ENCODE measurements at regions not wholly inside any gene's neighbourhood (a gene's known extent, or its start where the extent isn't known, plus 50 kb on each side); places are given as distances from the start of the nearest gene placed in this dataset.

GRCh38 chr10:30738416-30738815, 108.9 kb upstream of the LYZL2 start:
- H3K4me3 ChIP-seq (replicated peaks; ENCODE audit: low read depth, low read length): no peak overlapping the region
- TF ChIP-seq CTCF (IDR thresholded peaks at IDR 0.05; ENCODE audit: low read length, missing control alignments): no peak
- DNase-seq (ENCODE audit: low read depth): no peak

DNA sequence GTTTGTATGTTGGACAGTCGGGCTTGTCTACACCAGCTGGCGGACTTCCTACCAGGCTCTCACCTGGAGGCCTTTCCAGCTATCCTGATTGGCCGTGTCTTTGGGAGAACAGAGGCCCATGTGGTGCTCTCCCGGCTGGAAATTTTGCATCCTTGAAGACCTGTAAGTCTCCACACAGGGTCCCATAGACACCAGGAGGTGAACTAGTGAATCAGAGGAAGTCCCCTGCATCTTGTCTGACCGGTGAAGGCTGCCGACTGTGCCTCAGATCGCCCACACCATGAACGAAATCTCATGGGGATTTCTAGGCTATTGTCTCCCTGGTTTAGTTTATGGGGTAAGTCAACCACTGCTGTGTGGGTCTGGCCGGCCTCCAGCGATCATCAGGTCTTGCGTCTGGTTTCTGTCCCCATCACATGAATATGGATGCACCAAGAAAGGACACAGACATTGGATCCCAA, 108.4 kb upstream of the LYZL2 start:
- TF ChIP-seq CTCF (IDR thresholded peaks at IDR 0.05; ENCODE audit: low read length, missing control alignments): no peak
- DNase-seq (ENCODE audit: low read depth): no peak
- no peak overlapping the region for H3K4me3 ChIP-seq (replicated peaks; ENCODE audit: low read depth, low read length)

DNA sequence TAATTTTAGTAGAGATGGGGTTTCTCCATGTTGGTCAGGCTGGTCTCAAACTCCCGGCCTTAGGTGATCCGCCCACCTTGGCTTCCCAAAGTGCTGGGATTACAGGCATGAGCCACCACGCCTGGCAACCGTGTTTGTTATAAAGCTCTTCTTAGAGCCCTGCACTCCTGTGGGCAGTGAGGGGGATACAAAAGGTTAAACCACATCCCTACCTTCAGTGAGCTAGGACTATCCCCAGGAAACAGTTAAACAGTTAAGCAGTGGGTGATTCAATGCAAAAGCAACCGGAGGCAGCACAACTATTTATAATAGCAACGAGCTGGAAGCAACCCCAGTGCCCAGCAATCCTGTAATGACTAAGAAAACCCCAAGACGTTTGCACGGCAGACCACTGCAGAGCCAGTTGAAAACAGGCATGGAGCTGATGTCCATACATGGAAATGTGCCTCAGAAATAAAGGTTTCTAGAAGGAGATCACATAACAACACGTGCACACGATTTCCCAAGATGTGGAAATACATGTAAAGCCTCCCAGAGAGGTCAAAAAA, 107.2 kb upstream of the LYZL2 start:
- peak; percentile 99 for DNase-seq (ENCODE audit: low read depth)
- no peak for TF ChIP-seq CTCF (IDR thresholded peaks at IDR 0.05; ENCODE audit: low read length, missing control alignments)
- H3K4me3 ChIP-seq (replicated peaks; ENCODE audit: low read depth, low read length): no peak overlapping the region

GRCh38 chr10:30734901-30735300, 105.3 kb upstream of the LYZL2 start:
- DNase-seq (ENCODE audit: low read depth): no peak
- no peak for TF ChIP-seq CTCF (IDR thresholded peaks at IDR 0.05; ENCODE audit: low read length, missing control alignments)
- no peak overlapping the region for H3K4me3 ChIP-seq (replicated peaks; ENCODE audit: low read depth, low read length)

- TF ChIP-seq CTCF (IDR thresholded peaks at IDR 0.05; ENCODE audit: low read length, missing control alignments): no peak
- H3K4me3 ChIP-seq (replicated peaks; ENCODE audit: low read depth, low read length): no peak overlapping the region
- DNase-seq (ENCODE audit: low read depth): no peak
These were observed 103.1 kb upstream of the LYZL2 start for GRCh38 chr10:30732671-30733070.

DNA sequence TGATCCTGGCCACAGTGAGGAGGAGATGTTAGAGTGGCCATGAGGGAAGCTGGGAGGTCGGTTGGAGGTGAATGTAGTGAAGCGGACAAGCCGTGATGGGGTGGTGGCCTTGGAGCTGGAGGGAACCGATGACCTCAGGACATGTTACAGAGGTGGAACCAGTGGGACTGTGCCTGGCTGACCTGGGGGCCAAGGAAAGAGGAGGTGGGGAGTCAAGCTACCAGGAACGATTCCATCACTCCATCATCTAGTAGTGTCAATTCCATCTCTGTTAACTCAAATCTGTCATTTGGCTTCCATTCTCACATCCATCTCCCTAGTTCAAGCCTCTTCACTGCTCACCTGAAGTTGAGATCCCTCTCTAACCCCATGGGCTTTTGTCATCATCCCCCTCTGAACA, 102.4 kb upstream of the LYZL2 start:
- DNase-seq (ENCODE audit: low read depth): no peak
- no peak for TF ChIP-seq CTCF (IDR thresholded peaks at IDR 0.05; ENCODE audit: low read length, missing control alignments)
- no peak overlapping the region for H3K4me3 ChIP-seq (replicated peaks; ENCODE audit: low read depth, low read length)

- DNase-seq (ENCODE audit: low read depth): no peak
- TF ChIP-seq CTCF (IDR thresholded peaks at IDR 0.05; ENCODE audit: low read length, missing control alignments): no peak
These were observed 100.8 kb upstream of the LYZL2 start for GRCh38 chr10:30730306-30730705.

More at GRCh38 chr10:30730306-30730705, 100.8 kb upstream of the LYZL2 start:
- no peak overlapping the region for H3K4me3 ChIP-seq (replicated peaks; ENCODE audit: low read depth, low read length)

All from fibroblast of pulmonary artery (primary cell).